ENCODE measurements at regions not wholly inside any gene's neighbourhood (a gene's known extent, or its start where the extent isn't known, plus 50 kb on each side); places are given as distances from the start of the nearest gene placed in this dataset.

GRCh38 chr3:148631124-148631903 lies 66.4 kb upstream of the AGTR1 start:
- TF ChIP-seq CTCF (IDR thresholded peaks at IDR 0.05): peak; percentile 31; the same call in 1 of the 2 replicates

GRCh38 chr3:148641722-148642121 lies 56.0 kb upstream of the AGTR1 start:
- TF ChIP-seq CTCF (IDR thresholded peaks at IDR 0.05): no peak

- no peak for TF ChIP-seq CTCF (IDR thresholded peaks at IDR 0.05)
These were observed 55.5 kb upstream of the AGTR1 start for GRCh38 chr3:148642214-148642613.

GRCh38 chr3:148642616-148643015 lies 55.1 kb upstream of the AGTR1 start:
- TF ChIP-seq CTCF (IDR thresholded peaks at IDR 0.05): no peak

GRCh38 chr3:148643389-148643840 lies 54.3 kb upstream of the AGTR1 start:
- TF ChIP-seq CTCF (IDR thresholded peaks at IDR 0.05): no peak

- no peak for TF ChIP-seq CTCF (IDR thresholded peaks at IDR 0.05)
These were observed 51.5 kb upstream of the AGTR1 start for GRCh38 chr3:148646126-148646665.
